Eye (tissue), 1 donor: ENCODE measurements at regions not wholly inside any gene's neighbourhood (a gene's known extent, or its start where the extent isn't known, plus 50 kb on each side); places are given as distances from the start of the nearest gene placed in this dataset.

ENCODE experiments used
- DNase-seq: peaks from one replicate; pipeline ENCODE4 v3.0.0-alpha.2; 2015

- DNase-seq, result no peak
Measured at GRCh38 chr4:106503116-106504050, 134.8 kb upstream of the GIMD1 start.

DNA sequence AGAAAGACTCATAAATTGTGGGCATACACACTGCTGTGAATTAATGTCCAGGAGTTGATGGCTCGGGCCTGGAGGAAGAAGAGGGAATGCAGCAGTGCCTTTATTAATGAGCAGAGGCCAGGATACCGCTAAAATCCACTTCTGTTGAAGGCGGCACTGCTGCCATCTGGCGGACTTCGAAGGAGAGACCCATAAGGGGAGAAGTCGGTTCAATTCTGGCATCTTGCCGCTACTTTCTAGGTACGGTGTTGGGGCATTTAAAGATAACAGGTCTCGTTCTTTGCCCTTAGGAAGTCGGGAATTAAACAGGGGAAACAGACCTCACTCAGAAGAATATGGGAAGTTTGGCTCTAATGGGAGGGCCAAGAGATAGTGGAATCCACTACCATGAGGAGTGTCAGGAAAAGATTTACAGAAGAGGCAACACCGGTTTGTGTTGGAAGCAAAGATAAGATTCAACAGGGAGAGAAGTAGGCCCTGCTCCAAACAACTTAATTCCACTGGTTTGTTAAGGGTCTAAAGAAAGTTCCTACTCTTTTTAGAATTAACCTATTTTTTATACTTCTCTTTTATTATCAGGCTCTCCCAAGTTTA lies 133.6 kb upstream of the GIMD1 start:
- DNase-seq, result peak; percentile 72

DNA sequence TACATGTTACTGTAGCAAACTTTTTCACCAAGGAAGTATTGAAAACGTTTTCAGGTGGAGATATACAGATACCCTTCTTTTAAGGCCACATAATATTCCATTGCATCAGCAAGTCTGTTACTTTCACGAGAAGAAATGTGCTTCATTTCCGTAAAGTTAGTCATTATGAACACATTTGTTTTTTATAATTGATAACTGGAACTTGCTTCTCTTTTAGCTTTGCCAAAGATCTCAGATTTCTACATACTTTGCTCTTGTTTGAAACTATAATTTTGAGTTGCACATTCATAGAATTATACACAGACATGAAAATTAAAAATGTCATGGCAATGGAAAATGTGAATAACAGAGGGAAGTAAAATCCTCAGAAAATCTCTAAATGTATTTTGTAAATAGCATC lies 128.7 kb upstream of the GIMD1 start:
- DNase-seq, result no peak

DNA sequence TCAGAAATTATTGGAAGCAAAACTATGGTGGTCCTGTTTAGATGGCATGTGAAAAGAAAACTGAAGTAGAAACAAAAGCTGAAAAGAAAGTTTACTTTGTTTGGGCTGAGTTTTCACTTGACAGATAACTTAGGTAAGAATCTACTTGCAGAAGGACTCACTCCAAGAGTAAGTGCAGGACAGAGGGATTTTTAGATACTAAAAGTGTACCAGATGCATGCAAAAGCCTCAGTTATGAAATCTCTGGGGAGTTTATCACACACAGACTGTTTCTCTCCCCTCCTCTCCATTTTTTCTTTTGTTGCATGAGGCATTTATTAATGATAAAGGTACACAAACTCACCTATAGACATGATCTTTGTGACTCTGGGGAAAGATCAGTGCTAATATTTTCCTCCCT lies 127.5 kb upstream of the GIMD1 start:
- no peak for DNase-seq

- DNase-seq, result peak; percentile 40
Measured at GRCh38 chr4:106495476-106495875, 126.9 kb upstream of the GIMD1 start.

DNA sequence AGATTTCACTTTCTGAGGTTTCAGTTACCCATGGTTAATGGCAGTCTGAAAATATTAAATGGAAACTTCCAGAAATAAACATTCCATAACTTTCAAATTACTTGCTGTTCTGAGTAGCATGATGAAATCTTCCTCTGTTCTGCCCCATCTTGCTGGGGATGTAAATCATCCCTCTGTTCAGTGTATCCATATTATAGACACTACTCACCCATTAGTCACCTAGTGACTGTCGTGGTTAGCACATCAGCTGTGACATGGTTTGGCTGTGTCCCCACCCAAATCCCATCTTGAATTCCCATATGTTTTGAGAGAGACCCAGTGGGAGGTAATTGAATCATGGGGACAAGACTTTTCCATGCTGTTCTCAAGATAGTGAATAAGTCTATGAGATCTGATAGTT lies 125.5 kb upstream of the GIMD1 start:
- DNase-seq, result no peak

GRCh38 chr4:106493086-106493485 lies 124.5 kb upstream of the GIMD1 start:
- peak; percentile 75 for DNase-seq

- DNase-seq, result no peak
Measured at GRCh38 chr4:106486533-106486932, 118.0 kb upstream of the GIMD1 start.

- DNase-seq, result no peak
Measured at GRCh38 chr4:106481801-106482200, 113.2 kb upstream of the GIMD1 start.

DNA sequence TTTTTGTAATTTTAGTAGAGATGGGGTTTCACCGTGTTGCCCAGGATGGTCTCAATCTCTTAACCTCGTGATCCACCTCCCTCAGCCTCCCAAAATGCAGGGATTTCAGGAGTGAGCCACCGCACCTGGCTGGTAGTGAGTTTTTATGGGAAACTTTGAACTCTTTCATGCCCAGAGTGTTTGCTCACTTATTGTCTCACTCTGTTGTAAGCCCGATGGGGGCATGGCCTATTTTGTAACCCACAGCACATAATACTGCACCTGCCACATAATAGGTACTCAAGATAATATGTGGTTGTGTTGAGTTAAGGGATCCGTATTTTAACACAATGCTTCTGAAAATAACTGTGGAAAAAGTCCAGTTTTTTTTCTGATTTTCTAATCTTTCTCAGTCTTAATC lies 109.6 kb upstream of the GIMD1 start:
- DNase-seq, result no peak

GRCh38 chr4:106476741-106477140 lies 108.2 kb upstream of the GIMD1 start:
- DNase-seq, result no peak

- DNase-seq, result peak; percentile 7
Measured at GRCh38 chr4:106473515-106473914, 104.9 kb upstream of the GIMD1 start.

- no peak for DNase-seq
Measured at GRCh38 chr4:106471151-106471550, 102.6 kb upstream of the GIMD1 start.

- DNase-seq, result no peak
Measured at GRCh38 chr4:106463622-106464021, 95.0 kb upstream of the GIMD1 start.

DNA sequence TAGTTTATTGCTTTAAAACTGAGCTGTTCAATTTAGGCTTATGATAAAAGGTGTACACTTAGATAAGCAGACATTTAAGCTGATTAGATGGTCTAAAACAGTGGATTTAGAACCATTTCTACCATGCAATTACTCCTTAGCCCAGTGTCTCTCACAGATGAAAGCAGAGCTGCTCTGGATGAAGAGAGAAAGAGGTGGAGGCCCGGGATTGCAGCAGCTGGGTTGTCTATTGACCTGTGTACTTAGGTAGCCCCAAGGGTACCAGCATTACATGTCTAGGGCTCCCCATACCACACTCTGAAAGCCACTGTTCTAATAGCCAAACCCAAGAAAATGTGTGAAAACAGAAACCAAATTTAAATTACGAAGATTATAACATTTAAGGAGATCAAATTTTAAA lies 86.0 kb upstream of the GIMD1 start:
- DNase-seq, result no peak

DNA sequence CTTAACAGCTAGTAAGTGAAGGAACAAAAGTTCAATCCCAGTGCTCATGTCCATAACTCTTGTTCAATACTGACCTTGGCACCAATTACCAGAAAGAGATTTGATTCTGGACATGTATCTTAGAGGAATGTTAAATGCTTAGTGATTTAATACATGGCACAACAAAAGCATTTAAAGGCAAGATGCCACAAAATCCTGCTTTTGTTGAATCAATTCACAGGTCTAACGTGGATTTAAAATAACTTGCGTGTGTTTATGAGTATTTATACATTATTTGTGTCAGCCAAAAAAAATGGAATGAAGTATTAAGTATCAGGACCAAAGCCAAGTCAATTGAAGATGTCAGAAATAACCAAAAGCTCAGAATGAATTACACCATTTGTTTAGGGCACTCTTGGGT lies 85.4 kb upstream of the GIMD1 start:
- no peak for DNase-seq

- no peak for DNase-seq
Measured at GRCh38 chr4:106451091-106451490, 82.5 kb upstream of the GIMD1 start.

DNA sequence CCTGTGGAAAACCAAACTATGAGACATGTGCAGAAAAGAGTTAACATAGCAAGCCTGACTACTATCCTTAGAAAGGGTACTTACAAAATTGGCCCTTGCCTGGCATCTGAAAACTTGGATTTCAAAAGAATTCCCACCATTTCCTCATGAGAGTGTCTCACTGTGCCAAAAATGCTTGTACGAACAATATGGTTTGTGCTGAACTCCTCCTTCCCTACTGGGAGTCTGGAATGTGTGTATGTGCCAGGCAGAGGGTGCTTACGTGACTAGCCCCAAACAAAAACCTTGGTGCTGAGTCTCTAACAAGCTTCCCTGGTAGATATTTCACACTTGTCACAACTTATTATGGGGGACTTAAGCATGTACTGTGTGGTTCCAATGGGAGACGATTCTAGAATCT lies 81.7 kb upstream of the GIMD1 start:
- DNase-seq, result no peak

DNA sequence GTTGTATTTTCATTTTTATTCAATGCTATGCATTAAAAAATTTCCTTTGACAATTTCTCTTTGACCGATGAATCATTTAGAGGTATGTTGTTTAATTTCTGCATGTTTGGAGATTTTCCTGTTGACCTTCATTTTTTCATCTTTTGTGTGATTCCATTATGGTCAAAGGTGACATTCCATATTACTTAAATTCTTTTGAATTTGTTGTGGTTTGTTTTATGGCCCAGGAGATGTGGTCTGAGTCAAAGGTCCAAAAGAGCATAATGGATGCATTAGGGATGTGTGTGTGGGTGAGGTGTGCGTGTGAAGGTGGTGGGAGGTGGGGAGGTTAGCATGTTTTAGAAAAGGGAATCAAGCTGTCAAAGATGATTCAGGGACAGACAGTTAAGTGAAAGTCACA lies 76.0 kb upstream of the GIMD1 start:
- no peak for DNase-seq

GRCh38 chr4:106430797-106431196 lies 62.2 kb upstream of the GIMD1 start:
- no peak for DNase-seq

DNA sequence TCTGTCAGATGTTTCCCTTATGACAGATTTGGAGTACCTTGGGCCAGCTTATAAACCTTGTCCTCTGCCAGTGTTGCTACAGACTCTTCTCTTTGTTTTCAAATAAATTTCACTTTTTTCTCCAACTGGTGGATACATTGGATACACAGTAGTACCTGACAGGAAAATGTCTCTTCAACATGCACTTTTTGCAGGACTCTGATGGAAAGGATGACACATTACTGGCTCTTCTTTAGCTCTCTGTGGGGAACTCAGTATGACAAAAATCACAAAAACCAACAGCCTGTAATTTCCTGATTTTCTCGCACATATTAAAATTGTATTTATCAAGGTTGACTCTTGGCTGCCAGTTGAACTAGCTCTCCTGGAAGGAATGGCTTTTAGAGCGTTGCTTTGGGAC lies 61.3 kb upstream of the GIMD1 start:
- no peak for DNase-seq

DNA sequence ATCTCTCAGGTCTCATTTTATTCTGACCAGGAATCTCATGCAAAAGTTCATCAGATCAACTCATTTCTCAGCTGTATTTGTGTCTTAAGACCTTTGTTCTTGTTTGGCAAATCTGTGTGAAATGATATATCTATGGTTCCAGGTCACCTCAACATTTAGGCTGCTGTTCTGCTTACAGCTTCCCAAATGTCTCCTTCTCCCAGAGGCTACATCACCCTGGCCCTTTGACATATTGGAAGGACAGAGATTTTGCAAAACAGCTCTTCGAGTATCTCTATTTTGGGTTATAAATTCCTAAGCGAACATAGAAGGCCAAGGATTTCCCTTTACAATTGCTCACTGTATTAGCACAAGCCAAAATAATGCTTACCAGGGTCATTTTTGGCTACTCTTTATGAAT lies 57.5 kb upstream of the GIMD1 start:
- no peak for DNase-seq

GRCh38 chr4:106425576-106425975 lies 57.0 kb upstream of the GIMD1 start:
- no peak for DNase-seq

DNA sequence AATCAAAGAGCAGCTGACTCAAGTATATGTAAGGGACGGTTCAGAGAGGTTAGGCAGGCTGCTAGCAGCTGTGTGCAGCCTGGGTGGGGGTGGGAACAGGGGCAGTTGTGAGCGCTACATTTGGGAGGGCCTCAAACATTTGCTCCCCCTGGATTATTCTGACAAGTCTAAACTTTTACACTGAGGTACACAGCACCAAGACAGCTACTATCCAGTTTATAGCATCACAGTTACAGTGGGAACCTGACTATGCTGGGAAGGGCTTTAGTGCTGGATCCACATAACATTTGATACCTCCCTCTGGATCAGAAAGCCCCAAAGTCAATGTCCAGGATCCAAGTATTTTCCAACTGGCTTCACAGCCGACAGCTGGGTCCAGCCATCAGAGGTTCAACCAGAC lies 55.8 kb upstream of the GIMD1 start:
- no peak for DNase-seq

DNA sequence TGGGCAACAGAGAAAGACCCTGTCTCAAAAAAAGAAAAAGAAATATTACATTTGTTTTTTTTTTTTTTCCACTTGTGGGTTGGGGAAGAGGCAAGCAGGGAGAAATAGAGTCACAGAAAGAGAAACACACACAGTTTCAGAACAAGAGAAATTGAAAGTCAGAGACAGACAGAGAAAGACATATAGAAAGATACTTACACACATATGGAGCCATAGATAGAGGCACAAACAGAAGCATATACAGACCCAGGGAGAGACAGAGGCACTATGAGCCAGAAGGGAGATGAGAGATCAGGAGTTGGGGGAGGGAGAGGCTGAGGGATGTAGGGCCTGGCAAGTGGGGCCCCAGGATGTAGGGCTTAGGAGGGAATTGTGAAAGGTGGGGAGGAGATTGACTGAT lies 55.2 kb upstream of the GIMD1 start:
- no peak for DNase-seq
